PC-3 (cell line): ENCODE measurements at regions not wholly inside any gene's neighbourhood (a gene's known extent, or its start where the extent isn't known, plus 50 kb on each side); places are given as distances from the start of the nearest gene placed in this dataset.

Experiments used
- CTCF ChIP-seq: fragments of 300-600 bp; sonication (generic); conservative IDR thresholded peaks from 2 replicates; pipeline ENCODE4 v1.5.1; 2017; ENCODE audit warnings: antibody characterized with exemption, low read depth, mild to moderate bottlenecking, low read length
- EZH2phosphoT487 ChIP-seq: fragments of 300-600 bp; sonication (generic); IDR thresholded peaks from 2 replicates; pipeline ENCODE4 v1.6.1; 2018; ENCODE audit warnings: mild to moderate bottlenecking, antibody characterized with exemption, low read length, borderline replicate concordance

- TF ChIP-seq CTCF (no peak), EZH2phosphoT487 (no peak)
These were observed 434.8 kb downstream of the ANKRD50 start for GRCh38 chr4:124277691-124278090.
